ENCODE measurements at regions not wholly inside any gene's neighbourhood (a gene's known extent, or its start where the extent isn't known, plus 50 kb on each side); places are given as distances from the start of the nearest gene placed in this dataset.

DNA sequence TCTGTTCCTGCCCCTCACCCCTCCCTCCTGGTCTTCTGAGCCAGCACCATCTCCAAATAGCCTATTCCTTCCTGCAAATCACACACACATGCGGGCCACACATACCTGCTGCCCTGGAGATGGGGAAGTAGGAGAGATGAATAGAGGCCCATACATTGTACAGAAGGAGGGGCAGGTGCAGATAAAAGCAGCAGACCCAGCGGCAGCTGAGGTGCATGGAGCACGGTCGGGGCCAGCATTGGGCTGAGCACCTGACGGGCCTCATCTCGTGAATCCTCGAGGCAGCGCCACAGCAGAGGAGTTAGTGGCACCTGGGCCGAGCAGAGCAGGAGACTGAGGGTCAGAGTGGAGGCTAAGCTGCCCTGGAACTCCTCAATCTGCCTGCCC lies 941.8 kb downstream of the BRD1 start:
- TF ChIP-seq, protein P1, sequence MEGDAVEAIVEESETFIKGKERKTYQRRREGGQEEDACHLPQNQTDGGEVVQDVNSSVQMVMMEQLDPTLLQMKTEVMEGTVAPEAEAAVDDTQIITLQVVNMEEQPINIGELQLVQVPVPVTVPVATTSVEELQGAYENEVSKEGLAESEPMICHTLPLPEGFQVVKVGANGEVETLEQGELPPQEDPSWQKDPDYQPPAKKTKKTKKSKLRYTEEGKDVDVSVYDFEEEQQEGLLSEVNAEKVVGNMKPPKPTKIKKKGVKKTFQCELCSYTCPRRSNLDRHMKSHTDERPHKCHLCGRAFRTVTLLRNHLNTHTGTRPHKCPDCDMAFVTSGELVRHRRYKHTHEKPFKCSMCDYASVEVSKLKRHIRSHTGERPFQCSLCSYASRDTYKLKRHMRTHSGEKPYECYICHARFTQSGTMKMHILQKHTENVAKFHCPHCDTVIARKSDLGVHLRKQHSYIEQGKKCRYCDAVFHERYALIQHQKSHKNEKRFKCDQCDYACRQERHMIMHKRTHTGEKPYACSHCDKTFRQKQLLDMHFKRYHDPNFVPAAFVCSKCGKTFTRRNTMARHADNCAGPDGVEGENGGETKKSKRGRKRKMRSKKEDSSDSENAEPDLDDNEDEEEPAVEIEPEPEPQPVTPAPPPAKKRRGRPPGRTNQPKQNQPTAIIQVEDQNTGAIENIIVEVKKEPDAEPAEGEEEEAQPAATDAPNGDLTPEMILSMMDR (IDR thresholded peaks at IDR 0.05; ENCODE audit: insufficient read depth, low read length, poor library complexity, severe bottlenecking): no peak
- Histone ChIP-seq H3K4me3 (replicated peaks; ENCODE audit: low read depth, low read length) (no peak overlapping the region), H3K36me3 (ENCODE audit: control insufficient read depth, insufficient read depth, low read length) (no peaks in the 10 kb centered on the region), H3K27me3 (replicated peaks; ENCODE audit: control insufficient read depth, insufficient read depth, low read length) (no peaks in the 10 kb centered on the region)
- no peak for DNase-seq (ENCODE audit: extremely low read depth, insufficient read length)

DNA sequence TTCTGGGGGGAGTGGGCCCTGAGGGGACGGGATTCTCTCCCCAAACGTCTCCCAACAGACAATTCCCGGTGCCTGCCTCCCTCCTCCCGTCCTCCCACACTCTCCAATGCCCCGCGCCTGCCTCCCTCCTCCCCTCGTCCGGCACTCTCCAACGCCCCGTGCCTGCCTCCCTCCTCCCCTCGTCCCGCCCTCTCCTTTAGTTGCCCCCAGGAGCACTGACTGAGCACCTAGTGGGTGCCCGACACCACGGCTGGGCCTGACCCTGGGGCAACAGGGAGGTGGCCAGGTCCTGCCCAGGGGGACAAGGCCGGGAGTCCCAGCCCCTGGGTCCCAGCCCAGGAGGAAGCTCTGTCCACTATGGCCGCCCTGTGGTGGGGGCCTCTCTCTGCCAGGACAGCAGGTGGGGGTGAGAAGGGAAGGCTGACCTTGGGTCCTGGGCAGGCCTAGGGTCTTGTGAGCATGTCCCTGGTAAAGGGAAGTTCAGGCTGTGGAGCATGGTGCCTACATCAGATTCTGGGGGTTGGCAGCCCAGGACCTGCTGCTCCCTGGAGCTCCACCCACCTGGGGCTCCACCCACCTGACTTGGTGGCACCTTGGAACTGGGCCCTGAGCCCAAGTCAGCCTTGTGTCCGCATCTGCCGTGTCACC lies 942.3 kb downstream of the BRD1 start:
- Histone ChIP-seq H3K27me3 (replicated peaks; ENCODE audit: control insufficient read depth, insufficient read depth, low read length) (no peaks in the 10 kb centered on the region), H3K4me3 (replicated peaks; ENCODE audit: low read depth, low read length) (no peak overlapping the region), H3K36me3 (ENCODE audit: control insufficient read depth, insufficient read depth, low read length) (no peaks in the 10 kb centered on the region)
- TF ChIP-seq, protein P1 (IDR thresholded peaks at IDR 0.05; ENCODE audit: insufficient read depth, low read length, poor library complexity, severe bottlenecking): no peak
- DNase-seq (ENCODE audit: extremely low read depth, insufficient read length): no peak

DNA sequence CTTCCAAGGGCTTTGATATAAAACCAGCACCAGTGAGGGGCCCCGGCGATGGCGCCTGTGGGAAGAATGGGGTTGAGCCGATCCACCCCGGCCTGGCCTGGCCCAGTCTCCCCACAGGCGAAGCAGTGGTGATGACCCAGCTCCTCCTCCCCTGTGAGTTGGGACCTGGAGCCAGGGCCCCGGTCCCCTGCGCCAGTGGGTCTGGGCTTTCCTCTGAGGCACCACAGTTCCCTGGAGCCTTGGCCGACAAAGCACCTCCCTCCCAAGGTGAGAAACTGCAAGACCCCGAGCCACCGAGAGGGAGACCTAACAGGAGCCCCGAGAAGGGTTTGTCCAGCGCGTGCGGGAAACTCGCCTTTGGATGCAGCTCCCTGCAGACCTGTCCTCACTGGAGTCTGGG lies 942.9 kb downstream of the BRD1 start:
- no peak for DNase-seq (ENCODE audit: extremely low read depth, insufficient read length)
- TF ChIP-seq, protein P1 (IDR thresholded peaks at IDR 0.05; ENCODE audit: insufficient read depth, low read length, poor library complexity, severe bottlenecking): no peak
- Histone ChIP-seq H3K36me3 (ENCODE audit: control insufficient read depth, insufficient read depth, low read length) (no peaks in the 10 kb centered on the region), H3K27me3 (replicated peaks; ENCODE audit: control insufficient read depth, insufficient read depth, low read length) (no peaks in the 10 kb centered on the region), H3K4me3 (replicated peaks; ENCODE audit: low read depth, low read length) (no peak overlapping the region)

DNA sequence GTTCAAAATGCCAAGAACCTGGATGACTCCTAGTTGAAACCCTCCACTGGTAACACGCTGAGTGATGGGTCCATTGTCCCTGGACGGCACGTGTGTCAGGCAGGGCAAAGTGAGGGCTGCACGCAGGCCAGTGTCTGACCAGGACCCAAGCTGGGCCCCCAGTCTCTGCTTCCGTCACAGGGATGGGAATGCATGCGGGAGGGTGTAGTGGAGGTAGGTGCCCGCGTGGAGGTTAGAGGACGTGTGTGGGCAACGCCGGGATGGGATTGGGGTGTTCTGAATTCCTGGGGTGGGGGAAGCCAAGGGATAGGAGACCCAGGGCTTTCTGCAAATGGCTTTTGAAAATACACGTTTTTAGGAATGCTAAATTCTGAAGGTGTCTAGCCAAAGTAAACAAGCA lies 943.3 kb downstream of the BRD1 start:
- H3K36me3 ChIP-seq (ENCODE audit: control insufficient read depth, insufficient read depth, low read length): no peaks in the 10 kb centered on the region
- H3K27me3 ChIP-seq (replicated peaks; ENCODE audit: control insufficient read depth, insufficient read depth, low read length): no peaks in the 10 kb centered on the region
- DNase-seq (ENCODE audit: extremely low read depth, insufficient read length): no peak
- TF ChIP-seq, protein P1 (IDR thresholded peaks at IDR 0.05; ENCODE audit: insufficient read depth, low read length, poor library complexity, severe bottlenecking): no peak
- H3K4me3 ChIP-seq (replicated peaks; ENCODE audit: low read depth, low read length): no peak overlapping the region

DNA sequence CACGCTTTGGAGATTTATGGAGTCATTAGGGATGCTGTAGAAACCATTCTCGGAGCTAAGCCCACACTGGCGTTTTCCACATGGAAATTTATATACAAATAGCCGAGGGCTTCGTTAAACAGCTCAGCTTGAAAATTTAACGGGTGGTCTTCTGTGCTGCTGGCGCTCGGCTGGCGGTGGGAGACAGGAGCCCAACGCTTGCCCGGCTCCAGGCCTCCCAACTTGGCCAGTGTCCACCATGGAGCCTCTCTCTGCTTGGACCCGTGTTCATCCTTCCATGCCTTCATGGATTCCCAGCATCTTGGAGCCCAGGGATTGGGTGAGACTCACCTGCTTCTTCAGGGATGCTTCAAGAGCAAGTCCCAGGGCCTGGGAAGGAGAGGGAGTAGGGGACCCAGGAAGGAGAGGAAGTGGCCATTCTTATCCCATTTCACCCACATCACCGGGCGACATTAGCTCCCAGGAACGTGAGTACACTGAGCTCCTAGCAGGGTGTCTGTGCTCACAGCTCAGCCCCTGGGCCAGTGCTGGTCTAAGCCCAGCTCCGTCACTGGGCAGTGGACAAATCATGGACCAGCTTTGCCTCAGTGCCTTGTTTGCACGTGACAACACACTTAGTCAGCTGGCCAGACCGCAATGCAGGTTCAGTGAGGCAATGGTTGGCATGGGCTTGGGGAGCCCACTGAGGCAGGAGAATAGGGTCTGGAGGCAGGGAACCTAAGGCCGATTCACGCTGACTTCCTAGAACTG lies 944.3 kb downstream of the BRD1 start:
- no peak overlapping the region for H3K4me3 ChIP-seq (replicated peaks; ENCODE audit: low read depth, low read length)
- no peak for DNase-seq (ENCODE audit: extremely low read depth, insufficient read length)
- no peaks in the 10 kb centered on the region for H3K27me3 ChIP-seq (replicated peaks; ENCODE audit: control insufficient read depth, insufficient read depth, low read length)
- H3K36me3 ChIP-seq (ENCODE audit: control insufficient read depth, insufficient read depth, low read length): no peaks in the 10 kb centered on the region
- TF ChIP-seq, protein P1 (IDR thresholded peaks at IDR 0.05; ENCODE audit: insufficient read depth, low read length, poor library complexity, severe bottlenecking): no peak
